Astrocyte of the spinal cord (primary cell): ENCODE measurements at regions not wholly inside any gene's neighbourhood (a gene's known extent, or its start where the extent isn't known, plus 50 kb on each side); places are given as distances from the start of the nearest gene placed in this dataset.

ENCODE experiments used
- DNase-seq: peaks from one replicate; pipeline ENCODE4 v3.0.0; 2011; ENCODE audit warnings: low read depth, low spot score
- H3K4me3 ChIP-seq: 2 replicates; pipeline ENCODE4 v1.5.1; 2011; ENCODE audit warnings: low read depth, mild to moderate bottlenecking, low read length, moderate library complexity
- CTCF ChIP-seq: IDR thresholded peaks from 2 replicates; pipeline ENCODE4 v1.5.1; 2012; ENCODE audit warnings: low read depth, mild to moderate bottlenecking, low read length, inconsistent platforms
- in situ Hi-C: cut with HindIII; loops from 2 replicates; pipeline ENCODE4 v1.10.0; 2017; ENCODE audit warnings: low sequenced_read_pairs

- no peak for DNase-seq
- TF ChIP-seq CTCF = no peak
- no peak overlapping the region for H3K4me3 ChIP-seq
- in situ Hi-C loops = no loop called here
These were observed 192.9 kb upstream of the PREP start for GRCh38 chr6:105595829-105596228.

GRCh38 chr6:105594821-105595220 is 191.9 kb upstream of the PREP start:
- in situ Hi-C loops = no loop called here
- no peak for TF ChIP-seq CTCF
- H3K4me3 ChIP-seq = no peak overlapping the region
- peak; percentile 57 for DNase-seq

- no peak overlapping the region for H3K4me3 ChIP-seq
- in situ Hi-C loops = no loop called here
- DNase-seq = peak; percentile 57
- TF ChIP-seq CTCF = no peak
These were observed 191.2 kb upstream of the PREP start for GRCh38 chr6:105593805-105594671.

- TF ChIP-seq CTCF = no peak
- DNase-seq = no peak
- H3K4me3 ChIP-seq = no peak overlapping the region
- in situ Hi-C loops = no loop called here
These were observed 190.3 kb upstream of the PREP start for GRCh38 chr6:105593056-105593690.

- TF ChIP-seq CTCF = no peak
- in situ Hi-C loops = no loop called here
- no peak overlapping the region for H3K4me3 ChIP-seq
- DNase-seq = peak; percentile 90
These were observed 189.4 kb upstream of the PREP start for GRCh38 chr6:105592329-105592728.

- no peak for DNase-seq
- no peak overlapping the region for H3K4me3 ChIP-seq
- in situ Hi-C loops = no loop called here
- no peak for TF ChIP-seq CTCF
These were observed 188.2 kb upstream of the PREP start for GRCh38 chr6:105591053-105591452.
